DOHH2 (cell line): ENCODE measurements at regions not wholly inside any gene's neighbourhood (a gene's known extent, or its start where the extent isn't known, plus 50 kb on each side); places are given as distances from the start of the nearest gene placed in this dataset.

ENCODE experiments used
- CTCF ChIP-seq: fragments of 200-600 bp; sonication (generic); IDR thresholded peaks from one replicate; pipeline ENCODE4 v1.5.1; 2014; ENCODE audit warnings: antibody characterized with exemption, mild to moderate bottlenecking, low read depth, low read length; ENCODE audit not compliant: poor library complexity, severe bottlenecking
- EZH2phosphoT487 ChIP-seq: fragments of 200-600 bp; sonication (generic); IDR thresholded peaks from 2 replicates; pipeline ENCODE4 v1.6.1; 2017; ENCODE audit warnings: borderline replicate concordance, mild to moderate bottlenecking, antibody characterized with exemption, low read length, moderate library complexity, mixed read lengths

- no peak for TF ChIP-seq CTCF
- no peak for TF ChIP-seq EZH2phosphoT487
Observed at GRCh38 chr20:57898332-57898731, 188.5 kb upstream of the PMEPA1 start.
